HG02943 (cell line): ENCODE measurements at regions not wholly inside any gene's neighbourhood (a gene's known extent, or its start where the extent isn't known, plus 50 kb on each side); places are given as distances from the start of the nearest gene placed in this dataset.
"Not testable (repeated sequence)": the region's sequence is repeated elsewhere in the genome, so short reads cannot be mapped to it uniquely, and the experiment has no call there.

Experiments
- ATAC-seq: cut with Tn5 transposase; IDR thresholded peaks from one replicate; pipeline ENCODE4 v1.9.1; 2021; ENCODE audit warnings: mild to moderate bottlenecking, low read depth, moderate library complexity; ENCODE audit not compliant: unreplicated experiment

- ATAC-seq, result no peak
These were observed 300.6 kb downstream of the PPP4R3C start for GRCh38 chrX:27162496-27162895.

GRCh38 chrX:27156921-27157320 is 306.2 kb downstream of the PPP4R3C start:
- not testable (repeated sequence) for ATAC-seq

GRCh38 chrX:27136325-27136724 is 326.8 kb downstream of the PPP4R3C start:
- no peak for ATAC-seq

GRCh38 chrX:27132862-27133261 is 330.3 kb downstream of the PPP4R3C start:
- ATAC-seq, result no peak

GRCh38 chrX:27087176-27087575 is 376.0 kb downstream of the PPP4R3C start:
- ATAC-seq, result not testable (repeated sequence)

- ATAC-seq, result no peak
These were observed 376.9 kb downstream of the PPP4R3C start for GRCh38 chrX:27086237-27086636.

- ATAC-seq, result no peak
These were observed 377.8 kb downstream of the PPP4R3C start for GRCh38 chrX:27085346-27085745.

- ATAC-seq, result no peak
These were observed 384.8 kb downstream of the PPP4R3C start for GRCh38 chrX:27078371-27078770.

- no peak for ATAC-seq
These were observed 405.3 kb downstream of the PPP4R3C start for GRCh38 chrX:27057883-27058282.

- ATAC-seq, result no peak
These were observed 423.8 kb downstream of the PPP4R3C start for GRCh38 chrX:27039332-27039731.

- ATAC-seq, result no peak
These were observed 454.7 kb downstream of the PPP4R3C start for GRCh38 chrX:27008486-27008885.

GRCh38 chrX:26999634-27000033 is 463.5 kb downstream of the PPP4R3C start:
- ATAC-seq, result no peak

GRCh38 chrX:26958261-26958660 is 504.9 kb downstream of the PPP4R3C start:
- ATAC-seq, result no peak

- no peak for ATAC-seq
These were observed 509.1 kb downstream of the PPP4R3C start for GRCh38 chrX:26954029-26954428.

- ATAC-seq, result no peak
These were observed 510.9 kb downstream of the PPP4R3C start for GRCh38 chrX:26952213-26952612.

- no peak for ATAC-seq
These were observed 535.7 kb downstream of the PPP4R3C start for GRCh38 chrX:26927419-26927818.

GRCh38 chrX:26925088-26925487 is 538.1 kb downstream of the PPP4R3C start:
- ATAC-seq, result no peak

GRCh38 chrX:26922278-26922677 is 540.9 kb downstream of the PPP4R3C start:
- no peak for ATAC-seq

- ATAC-seq, result no peak
These were observed 544.5 kb downstream of the PPP4R3C start for GRCh38 chrX:26918631-26919030.

- no peak for ATAC-seq
These were observed 546.1 kb downstream of the PPP4R3C start for GRCh38 chrX:26916991-26917390.

- no peak for ATAC-seq
These were observed 548.1 kb downstream of the PPP4R3C start for GRCh38 chrX:26915064-26915463.

- ATAC-seq, result no peak
These were observed 548.9 kb downstream of the PPP4R3C start for GRCh38 chrX:26914232-26914631.

GRCh38 chrX:26911785-26912184 is 551.4 kb downstream of the PPP4R3C start:
- ATAC-seq, result not testable (repeated sequence)
